Right renal pelvis (tissue), 4 donors: ENCODE measurements at regions not wholly inside any gene's neighbourhood (a gene's known extent, or its start where the extent isn't known, plus 50 kb on each side); places are given as distances from the start of the nearest gene placed in this dataset.

Source experiments
- DNase-seq, 4 donors: peaks; one replicate each; pipeline ENCODE4 v3.0.0-alpha.2; 2013; ENCODE audit warnings: low read depth in 4 of 4, low spot score in 3 of 4, missing footprints in 1 of 4

GRCh38 chr1:186559601-186560116, 98.7 kb upstream of the PDC start:
- DNase-seq = no peak

- DNase-seq = no peak
Observed at GRCh38 chr1:186557147-186557777, 96.3 kb upstream of the PDC start.

- no peak for DNase-seq
Observed at GRCh38 chr1:186550832-186551231, 89.9 kb upstream of the PDC start.

- DNase-seq = no peak
Observed at GRCh38 chr1:186541003-186541402, 80.1 kb upstream of the PDC start.

GRCh38 chr1:186540521-186540920, 79.6 kb upstream of the PDC start:
- DNase-seq = no peak

DNA sequence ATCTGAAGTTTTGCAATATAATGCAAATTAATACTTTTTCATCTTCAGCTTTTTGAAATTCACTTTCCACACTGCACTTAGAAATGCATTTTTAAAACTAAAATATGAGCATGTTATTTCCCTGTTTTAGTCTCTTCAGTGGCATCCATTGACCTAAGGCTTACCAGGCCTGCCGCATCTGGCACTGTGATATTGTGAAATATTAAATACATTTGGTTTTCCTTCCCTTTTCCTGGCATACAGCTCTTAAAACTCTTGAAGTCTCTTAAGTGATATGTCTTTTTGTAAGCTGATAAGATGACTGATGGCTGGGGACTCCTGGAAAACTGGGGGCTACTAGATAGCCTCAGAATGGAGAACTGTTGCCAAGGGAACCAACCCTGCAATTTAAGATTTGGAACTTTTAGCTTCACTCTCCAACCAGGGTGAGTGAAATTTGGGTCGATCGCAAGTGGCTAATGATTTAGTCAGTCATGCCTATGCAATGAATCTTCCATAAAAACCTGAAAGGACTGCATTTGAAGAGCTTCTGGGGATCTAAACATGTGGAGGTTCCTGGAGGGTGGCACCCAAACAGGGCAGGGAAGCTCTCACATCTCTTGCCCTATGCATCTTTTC, 75.5 kb upstream of the PDC start:
- DNase-seq = no peak

- no peak for DNase-seq
Observed at GRCh38 chr1:186535388-186536133, 74.6 kb upstream of the PDC start.

GRCh38 chr1:186534401-186534800, 73.5 kb upstream of the PDC start:
- no peak for DNase-seq

GRCh38 chr1:186532466-186532865, 71.6 kb upstream of the PDC start:
- no peak for DNase-seq

GRCh38 chr1:186531561-186532165, 70.7 kb upstream of the PDC start:
- no peak for DNase-seq

GRCh38 chr1:186530109-186530508, 69.2 kb upstream of the PDC start:
- DNase-seq = no peak

- DNase-seq = no peak
Observed at GRCh38 chr1:186519982-186520381, 59.1 kb upstream of the PDC start.

GRCh38 chr1:186518822-186519381, 58.0 kb upstream of the PDC start:
- DNase-seq = no peak

DNA sequence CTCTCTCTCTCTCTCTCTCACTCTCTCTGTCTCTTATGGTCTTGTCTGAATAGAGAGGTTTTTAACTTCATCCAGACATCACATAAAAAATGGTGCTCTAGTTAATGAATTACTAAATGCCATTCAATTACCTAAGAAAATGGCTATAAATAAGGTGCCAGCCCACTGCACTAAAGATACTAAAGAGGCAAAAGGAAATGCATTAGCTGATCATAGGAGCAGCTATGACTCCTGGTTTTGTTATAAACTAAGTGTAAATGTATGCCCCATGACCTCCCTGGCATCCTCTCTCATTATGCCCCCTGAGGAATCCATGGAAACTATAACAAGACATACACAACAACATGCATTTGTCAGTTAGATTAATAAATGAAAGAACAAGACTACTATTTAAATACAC, 57.5 kb upstream of the PDC start:
- no peak for DNase-seq

GRCh38 chr1:186514367-186514766, 53.5 kb upstream of the PDC start:
- DNase-seq = no peak

GRCh38 chr1:186513526-186513925, 52.6 kb upstream of the PDC start:
- DNase-seq = no peak

DNA sequence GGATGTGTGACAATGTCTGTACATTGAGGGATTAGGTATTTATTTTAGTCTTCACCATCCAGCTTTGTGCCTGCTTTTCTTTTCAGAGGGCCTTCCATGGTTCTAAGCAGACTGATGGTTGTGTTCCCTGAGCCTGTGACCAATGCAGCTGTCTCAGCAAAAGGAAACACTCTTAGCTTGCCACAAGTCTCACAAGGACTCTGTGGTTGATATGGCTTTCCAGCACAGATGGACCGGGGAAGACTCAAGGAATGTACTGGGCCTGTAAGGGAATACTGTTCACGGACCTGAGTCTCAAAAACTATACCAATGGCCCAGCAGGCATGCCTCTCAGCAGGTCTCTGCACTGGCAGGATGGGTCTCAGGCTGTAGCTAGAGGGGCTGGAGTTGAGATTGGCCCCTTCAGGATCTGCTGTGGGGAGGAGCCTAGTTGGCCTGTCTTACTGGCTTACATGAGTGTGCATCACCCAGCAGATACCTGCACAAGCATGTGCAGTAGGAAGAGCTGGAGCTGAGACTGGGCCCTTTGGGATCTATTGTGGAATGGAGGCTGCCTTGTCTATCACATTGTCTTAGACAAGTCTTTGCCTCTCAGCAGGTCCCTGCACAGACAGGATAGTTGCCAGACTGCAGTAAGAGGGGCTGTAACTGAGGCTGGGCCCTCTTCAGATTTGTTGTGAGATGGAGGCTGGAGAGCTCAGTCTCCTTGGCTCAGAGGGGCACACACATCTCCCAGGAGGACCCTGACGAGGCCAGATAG, 52.0 kb upstream of the PDC start:
- DNase-seq = no peak

GRCh38 chr1:186511761-186512637, 51.1 kb upstream of the PDC start:
- no peak for DNase-seq
